HG03103 (cell line): ENCODE measurements at regions not wholly inside any gene's neighbourhood (a gene's known extent, or its start where the extent isn't known, plus 50 kb on each side); places are given as distances from the start of the nearest gene placed in this dataset.

Experiments
- ATAC-seq: cut with Tn5 transposase; IDR thresholded peaks from one replicate; pipeline ENCODE4 v1.9.1; 2021; ENCODE audit warnings: low read depth; ENCODE audit not compliant: unreplicated experiment

GRCh38 chr3:72113564-72113963, 328.6 kb upstream of the PROK2 start:
- no peak for ATAC-seq

DNA sequence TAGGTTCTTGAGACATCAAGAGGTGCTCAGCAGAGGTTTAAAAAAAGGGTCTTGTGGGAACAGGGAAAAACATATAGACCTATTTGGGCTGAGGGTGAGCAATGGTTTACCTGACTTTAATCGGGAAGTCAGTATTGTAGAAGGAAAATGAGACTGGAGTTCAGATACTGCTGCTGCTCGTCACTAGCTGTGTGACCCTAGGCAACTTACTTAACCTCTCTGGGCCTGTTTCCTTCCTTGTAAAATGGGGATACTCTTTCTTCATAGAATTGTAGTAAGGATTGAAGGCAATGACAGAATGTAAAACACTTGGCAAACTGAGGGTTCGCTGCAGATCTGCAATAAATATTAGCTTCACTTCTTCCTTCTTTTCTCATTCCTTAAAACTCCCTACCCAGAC, 327.5 kb upstream of the PROK2 start:
- no peak for ATAC-seq

DNA sequence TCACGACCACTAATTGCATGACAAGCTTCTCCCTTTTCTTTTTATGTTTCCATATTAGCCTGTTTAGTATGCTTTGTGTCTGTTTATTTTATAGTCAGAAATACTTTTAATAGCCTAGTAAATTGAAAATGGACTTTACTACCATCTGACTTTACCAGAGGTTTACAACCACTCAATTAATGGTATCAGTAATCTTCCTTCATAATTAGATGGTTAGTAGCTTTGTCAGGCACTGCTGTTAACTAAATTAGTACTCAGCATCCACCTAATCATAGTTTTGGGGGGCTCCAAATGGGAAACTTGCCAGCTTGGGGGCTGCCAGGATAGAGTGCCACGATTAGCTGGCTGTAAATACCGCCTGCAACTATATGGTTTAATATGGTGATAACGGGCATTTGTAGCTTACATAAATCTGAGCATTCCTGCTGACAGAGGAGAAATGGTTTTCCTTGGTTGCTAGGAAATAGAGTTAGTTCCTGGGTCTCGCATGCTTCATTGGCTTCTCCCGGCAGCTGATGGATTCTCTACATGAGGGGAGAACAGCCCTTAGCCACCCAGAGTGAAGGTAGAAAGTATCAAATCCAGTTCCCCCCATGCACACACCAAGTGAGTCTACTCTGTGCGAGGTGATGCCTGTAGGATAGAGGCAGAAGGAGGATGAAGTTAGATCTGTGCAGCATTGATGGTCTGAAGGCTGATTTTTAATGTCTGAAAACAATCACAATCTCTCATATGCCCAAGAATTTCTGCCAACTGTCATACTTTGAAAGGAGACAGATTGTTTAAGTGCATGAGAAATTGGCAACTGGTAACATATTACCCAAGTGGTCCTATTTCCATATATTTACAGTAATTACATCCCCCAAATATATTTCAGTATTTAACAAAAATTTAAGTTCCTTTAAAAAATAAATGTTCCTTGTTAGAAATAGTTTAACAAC, 326.6 kb upstream of the PROK2 start:
- ATAC-seq: no peak

GRCh38 chr3:72109327-72110259, 324.6 kb upstream of the PROK2 start:
- no peak for ATAC-seq

- no peak for ATAC-seq
These were observed 320.4 kb upstream of the PROK2 start for GRCh38 chr3:72105306-72105705.

DNA sequence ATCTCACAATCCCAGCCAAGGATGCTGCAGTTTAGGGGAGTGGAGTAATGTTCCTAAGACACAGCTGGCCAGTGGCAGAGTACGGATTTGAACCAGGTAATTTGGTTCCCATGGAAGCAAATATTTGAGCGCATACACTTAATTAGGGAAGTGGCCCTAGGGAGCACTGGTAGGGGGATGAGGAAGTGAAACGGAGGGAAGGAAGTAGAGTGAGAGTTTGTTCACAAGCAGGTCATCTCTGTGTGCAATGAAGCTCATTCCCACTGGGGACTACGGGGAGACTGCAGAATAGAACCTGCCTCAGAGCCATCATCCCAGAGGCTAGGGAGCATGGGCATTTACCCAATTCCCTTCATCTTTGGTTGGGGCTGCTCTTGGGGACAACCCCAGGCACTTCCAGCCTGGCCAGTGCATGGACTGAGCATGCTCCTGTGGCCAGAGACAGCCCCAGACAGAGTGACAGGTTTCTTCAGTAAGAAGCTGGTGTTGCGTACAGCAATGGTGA, 317.2 kb upstream of the PROK2 start:
- peak; percentile 52 for ATAC-seq

- no peak for ATAC-seq
These were observed 316.5 kb upstream of the PROK2 start for GRCh38 chr3:72101494-72101893.

GRCh38 chr3:72100601-72101187, 315.7 kb upstream of the PROK2 start:
- ATAC-seq: peak; percentile 47

DNA sequence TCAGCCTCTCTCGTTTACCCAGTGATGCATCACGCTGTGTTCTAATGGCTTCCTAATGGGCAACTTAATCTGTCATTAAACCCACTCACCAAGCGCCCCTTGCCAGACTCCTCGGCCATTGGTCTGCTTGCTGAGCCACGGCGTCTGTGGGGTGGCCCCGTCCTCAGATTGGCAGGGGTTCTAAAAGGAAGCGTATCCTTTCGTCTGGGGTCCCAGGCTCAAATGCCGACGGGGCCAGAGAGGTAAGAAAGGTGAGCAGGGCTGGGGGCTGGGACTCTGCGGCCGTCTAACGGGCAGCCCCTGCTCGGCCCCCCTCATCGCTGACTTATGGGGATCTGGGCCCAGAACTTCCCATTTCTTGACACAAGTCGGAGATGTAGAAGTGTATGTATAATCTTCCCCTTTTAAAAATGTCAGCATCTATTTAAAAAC, 315.1 kb upstream of the PROK2 start:
- no peak for ATAC-seq

- no peak for ATAC-seq
These were observed 314.6 kb upstream of the PROK2 start for GRCh38 chr3:72099326-72100079.

- no peak for ATAC-seq
These were observed 312.1 kb upstream of the PROK2 start for GRCh38 chr3:72097053-72097452.

- no peak for ATAC-seq
These were observed 310.6 kb upstream of the PROK2 start for GRCh38 chr3:72095521-72095920.

GRCh38 chr3:72093992-72094334, 309.0 kb upstream of the PROK2 start:
- no peak for ATAC-seq

DNA sequence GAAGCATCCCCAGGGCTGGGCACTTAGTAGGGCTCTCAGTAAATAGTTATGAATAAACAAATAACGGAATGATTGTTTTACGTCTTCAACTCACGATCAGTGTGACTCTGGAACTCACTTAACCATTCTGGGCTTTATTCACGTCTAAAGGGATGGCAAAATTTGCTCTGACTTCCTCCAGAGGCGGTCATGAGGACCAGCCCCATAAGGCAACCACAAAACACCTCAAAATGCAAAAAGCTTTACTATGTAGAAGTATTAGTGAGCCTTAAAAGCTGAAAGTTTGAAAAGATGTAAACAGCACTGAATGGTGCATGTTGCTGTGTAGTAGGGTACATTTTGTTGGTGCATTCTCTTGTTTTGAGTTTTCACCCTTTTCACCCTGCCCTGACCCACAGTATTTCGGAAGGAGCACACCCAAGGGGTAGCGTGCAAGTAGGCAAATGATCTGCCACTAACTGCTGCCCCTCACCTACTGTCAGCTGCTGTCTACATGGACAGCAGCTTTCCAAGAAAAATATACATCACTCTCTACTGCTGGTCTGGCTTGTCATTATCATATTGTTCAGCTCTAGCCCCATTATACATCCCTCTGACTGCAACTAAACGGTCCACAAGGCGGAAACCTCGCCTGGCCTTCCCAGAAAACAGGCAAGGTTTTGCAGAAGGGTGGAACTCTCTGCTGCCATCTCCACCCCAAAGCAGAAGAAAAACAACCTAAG, 308.5 kb upstream of the PROK2 start:
- no peak for ATAC-seq

GRCh38 chr3:72092778-72093177, 307.8 kb upstream of the PROK2 start:
- no peak for ATAC-seq

DNA sequence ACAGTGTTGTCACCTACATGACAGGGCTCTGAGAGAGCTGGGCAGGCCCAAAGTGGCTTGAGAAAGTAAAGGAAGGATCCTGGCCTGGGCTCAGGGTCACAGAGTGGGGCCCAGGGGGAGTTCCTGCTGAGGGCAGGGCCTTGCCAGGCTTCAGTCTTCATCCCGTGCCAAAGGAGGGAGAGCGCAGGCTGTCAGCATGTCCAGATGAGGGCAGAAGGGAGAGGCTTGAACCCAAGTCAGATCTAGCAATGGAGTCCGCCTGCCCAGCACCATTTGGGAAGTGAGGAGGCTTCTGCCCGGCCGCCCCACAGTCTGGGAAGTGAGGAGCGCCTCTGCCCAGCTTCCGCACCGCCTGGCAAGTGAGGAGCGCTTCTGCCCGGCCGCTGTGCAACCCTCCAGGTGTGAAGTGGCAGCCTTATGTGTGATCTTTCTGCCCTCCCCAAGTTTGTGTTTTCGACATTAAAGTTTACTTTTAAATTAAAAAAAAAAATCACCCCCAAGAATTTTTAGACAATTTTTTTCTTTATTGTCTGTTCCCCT, 303.6 kb upstream of the PROK2 start:
- ATAC-seq: no peak

GRCh38 chr3:72087420-72087819, 302.5 kb upstream of the PROK2 start:
- no peak for ATAC-seq

DNA sequence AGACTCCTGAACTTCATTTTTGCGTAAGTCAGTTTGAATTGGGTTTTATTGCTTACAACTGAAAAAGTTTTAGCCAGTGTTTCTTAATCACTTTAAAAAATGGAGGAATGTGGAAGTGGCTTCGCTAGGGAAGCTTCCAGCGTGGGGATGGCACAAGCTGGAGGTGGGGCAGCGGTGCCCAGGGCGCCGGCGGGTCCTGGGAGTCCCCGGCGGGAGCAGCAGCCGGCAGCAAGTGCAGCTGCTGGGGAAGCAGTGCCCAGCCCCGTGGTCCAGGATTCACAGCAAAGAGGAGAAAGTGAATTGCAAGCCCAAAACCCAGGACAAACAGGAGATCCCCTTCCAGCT, 301.8 kb upstream of the PROK2 start:
- no peak for ATAC-seq

GRCh38 chr3:72086042-72086742, 301.2 kb upstream of the PROK2 start:
- no peak for ATAC-seq
